Transverse colon (tissue), 4 donors: ENCODE measurements at regions not wholly inside any gene's neighbourhood (a gene's known extent, or its start where the extent isn't known, plus 50 kb on each side); places are given as distances from the start of the nearest gene placed in this dataset.

Source experiments
- CTCF ChIP-seq, 5 experiments: fragments of 200-600 bp in 3 of 5; fragments of 450-650 bp in 2 of 5; sonication (generic) in 3 of 5; IDR thresholded peaks; 1 replicate in 2 of 5; 2 replicates in 3 of 5; pipeline ENCODE4 v1.5.1; 2016 to 2017; ENCODE audit warnings: antibody characterized with exemption in 5 of 5, inconsistent platforms in 3 of 5, mild to moderate bottlenecking in 2 of 5, moderate library complexity in 1 of 5
- EP300 ChIP-seq: sonication (generic); formaldehyde crosslinking; IDR thresholded peaks from one replicate; pipeline ENCODE4 v1.6.1; 2017; ENCODE audit warnings: antibody characterized with exemption, low read depth
- POLR2A ChIP-seq: fragments of 450-650 bp; IDR thresholded peaks from one replicate; pipeline ENCODE4 v1.6.1; 2016; ENCODE audit warnings: antibody characterized with exemption, mild to moderate bottlenecking, moderate library complexity
- POLR2AphosphoS5 ChIP-seq, 3 donors: sonication (generic); formaldehyde crosslinking; IDR thresholded peaks; one replicate each; pipeline ENCODE4 v1.6.1; 2016; ENCODE audit warnings: antibody characterized with exemption in 3 of 3

- TF ChIP-seq CTCF (IDR thresholded peaks at IDR 0.05) (no peak), POLR2AphosphoS5 (IDR thresholded peaks at IDR 0.05) (no peak), EP300 (no peak), POLR2A (no peak)
These were observed 234.6 kb downstream of the ANKRD60 start for GRCh38 chr20:57993716-57994431.
